NCI-H1436 (cell line): ENCODE measurements at regions not wholly inside any gene's neighbourhood (a gene's known extent, or its start where the extent isn't known, plus 50 kb on each side); places are given as distances from the start of the nearest gene placed in this dataset.

Experiments used
- DNase-seq: peaks from one replicate; lab custom pipeline; 2025; lab: John Stamatoyannopoulos, UW

DNA sequence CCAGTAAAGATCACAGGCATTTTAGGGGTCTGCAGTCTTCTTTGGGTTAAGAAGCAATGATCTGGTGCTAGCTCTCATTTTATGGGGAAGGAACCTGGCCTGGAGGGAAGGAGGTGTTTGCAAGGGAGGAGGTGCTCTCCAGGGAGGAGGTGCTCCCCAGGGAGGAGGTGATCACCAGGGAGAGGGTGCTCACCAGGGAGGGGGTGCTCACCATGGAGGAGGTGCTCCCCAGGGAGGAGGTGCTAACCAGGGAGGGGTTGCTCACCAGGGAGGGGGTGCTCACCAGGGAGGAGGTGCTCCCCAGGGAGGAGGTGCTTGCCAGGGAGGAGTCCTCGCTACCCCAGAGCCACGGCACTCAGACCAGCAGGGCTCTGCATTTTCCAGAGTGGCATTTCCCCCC lies 115.7 kb downstream of the TLE3 start:
- DNase-seq = no peak

- DNase-seq = no peak
Measured at GRCh38 chr15:69983696-69984265, 113.9 kb downstream of the TLE3 start.

- DNase-seq = no peak
Measured at GRCh38 chr15:69987492-69988489, 109.9 kb downstream of the TLE3 start.

DNA sequence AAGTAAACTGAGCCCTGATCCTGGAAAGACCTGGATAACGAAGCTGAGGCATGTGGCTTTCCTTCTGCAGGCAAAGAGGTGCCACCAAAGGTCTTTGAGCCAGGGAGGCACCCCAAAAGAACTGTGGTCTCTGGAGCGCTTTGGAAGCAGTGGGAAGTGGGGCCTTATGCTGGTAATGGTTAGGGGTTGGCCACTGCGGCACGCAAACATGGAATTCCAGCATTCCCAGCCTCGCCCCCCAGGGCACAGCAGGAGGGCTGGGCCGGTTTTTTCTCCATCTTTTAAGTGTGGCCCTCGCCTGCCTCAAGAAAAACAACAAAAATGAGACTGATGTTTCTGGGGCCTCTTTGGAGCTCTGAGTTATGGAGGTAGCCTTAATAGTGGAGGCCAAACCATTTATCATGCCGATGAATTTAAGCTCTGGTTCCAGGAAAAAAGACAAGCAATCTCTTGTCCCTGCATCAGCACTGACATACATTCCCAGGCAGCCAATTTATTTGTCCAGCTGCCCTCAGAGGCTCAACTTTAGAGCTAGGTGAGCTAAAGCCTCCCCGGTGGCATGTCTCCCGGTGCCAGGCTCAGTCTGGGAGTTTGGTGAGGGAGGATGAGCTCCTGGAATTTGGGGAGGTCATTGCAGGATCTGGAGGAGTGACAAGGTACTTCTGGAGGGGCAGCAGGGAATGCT lies 109.0 kb downstream of the TLE3 start:
- DNase-seq = no peak

DNA sequence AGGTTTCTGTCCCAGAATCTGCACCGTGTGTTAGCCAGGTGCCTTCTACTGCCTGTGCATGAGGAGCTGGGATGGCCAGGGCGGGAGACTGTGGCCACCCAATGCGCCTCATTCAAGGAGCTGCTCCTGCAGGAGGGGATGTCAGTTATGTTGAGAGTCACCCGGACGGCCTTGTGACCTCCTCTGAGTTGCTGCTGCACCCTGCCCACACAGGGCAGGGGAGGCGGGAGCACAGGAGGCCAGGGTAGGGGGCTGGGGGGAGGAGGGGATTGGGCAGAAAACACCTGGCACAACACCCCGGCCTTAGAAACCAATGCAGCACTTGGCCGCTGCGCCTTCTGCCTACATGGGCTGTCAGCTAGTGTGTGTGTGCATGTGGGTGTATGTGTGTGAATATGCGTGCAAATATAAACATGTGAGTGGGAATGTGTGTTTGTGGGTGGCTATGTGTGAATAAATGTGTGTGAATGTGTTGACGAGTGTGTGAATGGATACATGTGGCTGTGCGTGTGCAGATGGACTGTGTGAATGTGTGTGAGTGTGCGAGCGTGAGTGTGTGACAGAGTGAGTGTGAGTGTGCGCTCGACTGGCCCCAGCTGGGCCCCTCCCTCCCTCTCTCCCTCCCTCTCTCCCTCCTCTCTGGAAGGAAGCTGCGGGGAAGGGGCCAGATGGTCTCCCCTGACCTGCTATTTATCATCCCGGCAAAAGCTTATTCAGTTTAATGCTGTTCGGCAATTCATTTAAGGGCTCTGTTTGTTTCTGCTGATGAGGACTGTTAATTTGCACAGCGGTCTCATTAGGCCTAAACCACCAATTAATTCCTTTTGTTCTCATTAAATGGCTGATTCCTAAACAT lies 106.9 kb downstream of the TLE3 start:
- DNase-seq = no peak

GRCh38 chr15:69991551-69991980 lies 106.2 kb downstream of the TLE3 start:
- no peak for DNase-seq

- DNase-seq = no peak
Measured at GRCh38 chr15:69992348-69992747, 105.4 kb downstream of the TLE3 start.

GRCh38 chr15:69994429-69995205 lies 103.1 kb downstream of the TLE3 start:
- no peak for DNase-seq

- DNase-seq = no peak
Measured at GRCh38 chr15:69996321-69997160, 101.2 kb downstream of the TLE3 start.

- DNase-seq = no peak
Measured at GRCh38 chr15:69997161-69997485, 100.6 kb downstream of the TLE3 start.
